OCI-LY1 (cell line): ENCODE measurements at regions not wholly inside any gene's neighbourhood (a gene's known extent, or its start where the extent isn't known, plus 50 kb on each side); places are given as distances from the start of the nearest gene placed in this dataset.

Experiments
- H2AFZ ChIP-seq: fragments of 200-600 bp; sonication (generic), shearing (Covaris generic); 2 replicates; pipeline ENCODE4 v1.6.0; 2014; ENCODE audit warnings: antibody characterized with exemption, mild to moderate bottlenecking, low read length
- H3F3A ChIP-seq: fragments of 200-600 bp; sonication (generic), shearing (Covaris generic); 2 replicates; pipeline ENCODE4 v1.6.0; 2014; ENCODE audit warnings: mild to moderate bottlenecking, antibody characterized with exemption, low read length, moderate library complexity; ENCODE audit not compliant: insufficient read depth
- H3K27ac ChIP-seq: fragments of 200-600 bp; sonication (generic); 2 replicates; pipeline ENCODE4 v1.5.1; 2014; ENCODE audit warnings: low read length, mixed run types, mild to moderate bottlenecking, low read depth; ENCODE audit not compliant: poor library complexity, severe bottlenecking
- H3K27me3 ChIP-seq: fragments of 200-600 bp; sonication (generic); 2 replicates; pipeline ENCODE4 v1.6.0; 2014; ENCODE audit warnings: antibody characterized with exemption, mild to moderate bottlenecking, low read length, moderate library complexity; ENCODE audit not compliant: insufficient read depth
- H3K36me3 ChIP-seq: fragments of 200-600 bp; sonication (generic); 2 replicates; pipeline ENCODE4 v1.6.1; 2014; ENCODE audit warnings: mild to moderate bottlenecking, antibody characterized with exemption, low read length, moderate library complexity, mixed read lengths; ENCODE audit not compliant: insufficient read depth
- H3K4me1 ChIP-seq: fragments of 200-600 bp; sonication (generic); 2 replicates; pipeline ENCODE4 v1.5.1; 2014; ENCODE audit warnings: mild to moderate bottlenecking, low read length, moderate library complexity; ENCODE audit not compliant: insufficient read depth, severe bottlenecking
- H3K4me2 ChIP-seq: fragments of 200-600 bp; sonication (generic), shearing (Covaris generic); 2 replicates; pipeline ENCODE4 v1.6.1; 2014; ENCODE audit warnings: low read length
- H3K4me3 ChIP-seq: fragments of 200-600 bp; sonication (generic); 2 replicates; pipeline ENCODE4 v1.5.1; 2014; ENCODE audit warnings: low read length, low read depth, mild to moderate bottlenecking, mixed read lengths; ENCODE audit not compliant: poor library complexity, severe bottlenecking
- H3K79me2 ChIP-seq: fragments of 200-600 bp; shearing (Covaris generic); 2 replicates; pipeline ENCODE4 v1.6.1; 2016; ENCODE audit warnings: mixed run types, low read length, mixed read lengths; ENCODE audit not compliant: insufficient read depth
- H3K9ac ChIP-seq: fragments of 200-600 bp; sonication (generic), shearing (Covaris generic); 2 replicates; pipeline ENCODE4 v1.6.1; 2014; ENCODE audit warnings: mild to moderate bottlenecking, low read length, mixed read lengths
- H3K9me2 ChIP-seq: fragments of 200-600 bp; sonication (generic), shearing (Covaris generic); 2 replicates; pipeline ENCODE4 v1.6.1; 2014; ENCODE audit warnings: low read depth, mild to moderate bottlenecking, low read length, mixed read lengths
- H3K9me3 ChIP-seq: fragments of 200-600 bp; shearing (Covaris generic); 2 replicates; pipeline ENCODE4 v1.6.1; 2014; ENCODE audit warnings: low read length, mixed read lengths
- H4K20me1 ChIP-seq: fragments of 200-600 bp; sonication (generic), shearing (Covaris generic); 2 replicates; pipeline ENCODE4 v1.6.0; 2016; ENCODE audit warnings: mild to moderate bottlenecking, low read length; ENCODE audit not compliant: insufficient read depth
- CTCF ChIP-seq: fragments of 200-600 bp; sonication (generic), shearing (Covaris generic); IDR thresholded peaks from 2 replicates; pipeline ENCODE4 v1.5.1; 2017; ENCODE audit warnings: mild to moderate bottlenecking, antibody characterized with exemption, low read length, moderate library complexity, mixed read lengths
- EZH2 ChIP-seq: fragments of 200-600 bp; sonication (generic), shearing (Covaris generic); IDR thresholded peaks from 2 replicates; pipeline ENCODE4 v1.8.0; 2017; ENCODE audit warnings: borderline replicate concordance, mixed run types, mild to moderate bottlenecking, antibody characterized with exemption, low read length, moderate library complexity, mixed read lengths

- Histone ChIP-seq H3K9me3 (no peaks in the 10 kb centered on the region), H3K4me2 (no peak overlapping the region), H3K9ac (no peak overlapping the region), H3K79me2 (no peaks in the 10 kb centered on the region), H3K36me3 (no peaks in the 10 kb centered on the region), H3K4me1 (no peaks in the 10 kb centered on the region), H3K27me3 (no peaks in the 10 kb centered on the region), H3F3A (no peaks in the 10 kb centered on the region), H4K20me1 (no peaks in the 10 kb centered on the region), H3K4me3 (no peak overlapping the region), H3K9me2 (no peaks in the 10 kb centered on the region), H3K27ac (no peak overlapping the region), H2AFZ (no peak overlapping the region)
- TF ChIP-seq CTCF = no peak
- no peak for TF ChIP-seq EZH2
Observed at GRCh38 chr20:61026731-61027130, 225.3 kb upstream of the CDH4 start.

- Histone ChIP-seq H3K9me3 (no peaks in the 10 kb centered on the region), H3K9ac (no peak overlapping the region), H3K4me2 (no peak overlapping the region), H3K27me3 (no peaks in the 10 kb centered on the region), H3K9me2 (no peaks in the 10 kb centered on the region), H3K36me3 (no peaks in the 10 kb centered on the region), H3K4me1 (no peaks in the 10 kb centered on the region), H2AFZ (no peak overlapping the region), H3K27ac (no peak overlapping the region), H3F3A (no peaks in the 10 kb centered on the region), H3K79me2 (no peaks in the 10 kb centered on the region), H4K20me1 (no peaks in the 10 kb centered on the region), H3K4me3 (no peak overlapping the region)
- TF ChIP-seq CTCF = no peak
- no peak for TF ChIP-seq EZH2
Observed at GRCh38 chr20:61027218-61027617, 224.8 kb upstream of the CDH4 start.

DNA sequence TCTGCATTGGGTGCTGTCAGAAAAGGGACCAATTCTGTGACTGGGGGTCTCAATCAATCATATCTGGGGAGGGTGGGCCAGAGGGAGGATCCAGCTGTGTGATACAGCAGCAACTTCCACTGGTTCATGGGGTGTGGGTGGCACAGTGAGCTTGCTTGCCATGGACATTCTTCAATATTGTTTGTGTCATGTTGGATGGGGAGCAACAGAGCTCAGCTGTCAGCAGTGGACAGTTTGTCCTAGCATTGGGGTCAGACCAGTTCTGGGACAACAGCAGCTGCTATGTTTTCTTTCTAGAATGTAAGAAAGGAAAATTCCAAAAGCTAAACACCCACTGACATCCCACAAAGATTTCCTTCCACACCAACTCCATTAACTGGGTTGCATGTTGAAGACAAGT, 221.9 kb upstream of the CDH4 start:
- Histone ChIP-seq H3F3A (no peaks in the 10 kb centered on the region), H2AFZ (no peak overlapping the region), H4K20me1 (no peaks in the 10 kb centered on the region), H3K9ac (no peak overlapping the region), H3K4me2 (no peak overlapping the region), H3K27me3 (no peaks in the 10 kb centered on the region), H3K79me2 (no peaks in the 10 kb centered on the region), H3K4me3 (no peak overlapping the region), H3K36me3 (no peaks in the 10 kb centered on the region), H3K9me3 (no peaks in the 10 kb centered on the region), H3K27ac (no peak overlapping the region), H3K4me1 (no peaks in the 10 kb centered on the region), H3K9me2 (no peaks in the 10 kb centered on the region)
- TF ChIP-seq CTCF = no peak
- no peak for TF ChIP-seq EZH2
